ENCODE measurements at regions not wholly inside any gene's neighbourhood (a gene's known extent, or its start where the extent isn't known, plus 50 kb on each side); places are given as distances from the start of the nearest gene placed in this dataset.
"Not testable (repeated sequence)": the region's sequence is repeated elsewhere in the genome, so short reads cannot be mapped to it uniquely, and the experiment has no call there.

DNA sequence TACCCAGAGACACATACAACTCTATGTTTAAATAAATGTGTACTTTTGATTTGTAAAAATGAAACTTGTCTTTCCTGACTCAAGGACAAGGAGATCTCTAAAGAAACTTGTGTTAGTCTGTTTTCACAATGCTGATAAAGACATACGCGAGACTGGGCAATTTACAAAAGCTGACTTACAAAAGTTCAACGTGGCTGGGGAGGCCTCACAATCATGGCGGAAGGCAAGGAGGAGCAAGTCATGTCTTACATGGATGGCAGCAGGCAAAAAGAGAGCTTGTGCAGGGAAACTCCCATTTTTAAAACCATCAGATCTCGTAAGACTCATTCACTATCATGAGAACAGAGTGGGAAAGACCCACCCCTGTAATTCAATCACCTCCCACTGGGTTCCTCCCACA, 52.2 kb upstream of the PAPSS1 start:
- H3K9me3 ChIP-seq (ENCODE audit: control extremely low read depth in 1 of 5, control insufficient read depth in 4 of 5, insufficient read depth in 2 of 5, low read depth in 1 of 5, low read length in 4 of 5); H3K4me3 ChIP-seq (ENCODE audit: control insufficient read depth in 1 of 7, extremely low read depth in 1 of 7, insufficient read depth in 4 of 7, low read depth in 2 of 7, low read length in 6 of 7); H3K27ac ChIP-seq (ENCODE audit: insufficient read depth in 1 of 2, low read depth in 1 of 2, low read length in 2 of 2, poor library complexity in 1 of 2, severe bottlenecking in 2 of 2); H3K27me3 ChIP-seq (replicated peaks in 2 of 5; ENCODE audit: control insufficient read depth in 4 of 5, insufficient read depth in 5 of 5, low read length in 4 of 5); H3K36me3 ChIP-seq (ENCODE audit: control insufficient read depth in 4 of 4, insufficient read depth in 4 of 4, low read length in 3 of 4); H3K4me1 ChIP-seq (ENCODE audit: control extremely low read depth in 1 of 4, control insufficient read depth in 4 of 4, insufficient read depth in 4 of 4, low read length in 3 of 4); DNase-seq; POLR2A ChIA-PET: not testable (repeated sequence)
- CTCF ChIA-PET = interaction anchor here (1.7 kb wide), 1 partner anchor 13 kb away, joined by 3 read pairs; no protein-coding TSS in a partner anchor
- WGBS (ENCODE audit: insufficient coverage) = 92% methylated on average over 4 of the region's 5 CpGs

DNA sequence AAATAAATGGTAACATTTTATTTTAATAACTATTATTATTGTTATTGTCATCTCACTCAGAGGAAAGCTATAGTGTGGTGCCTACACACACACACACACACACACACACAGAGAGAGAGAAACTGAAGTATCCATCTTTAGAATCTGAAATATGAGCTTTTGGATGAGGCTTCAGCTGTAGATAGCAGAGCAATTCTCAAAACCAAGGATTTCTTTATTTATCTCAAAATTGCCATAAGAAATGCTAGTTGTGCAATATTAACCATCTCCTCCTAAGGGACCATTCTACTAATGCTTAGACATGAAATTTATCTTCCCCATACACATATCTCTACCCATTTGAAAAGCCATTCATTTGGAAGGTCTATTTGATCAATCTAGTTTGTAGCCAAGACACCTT, 50.1 kb upstream of the SGMS2 start:
- POLR2A ChIA-PET = no interaction called here
- Histone ChIP-seq H3K36me3 (ENCODE audit: control insufficient read depth in 4 of 4, insufficient read depth in 4 of 4, low read length in 3 of 4) (no peaks in the 10 kb centered on the region), H3K27me3 (replicated peaks in 2 of 5; ENCODE audit: control insufficient read depth in 4 of 5, insufficient read depth in 5 of 5, low read length in 4 of 5) (no peaks in the 10 kb centered on the region), H3K4me3 (ENCODE audit: control insufficient read depth in 1 of 7, extremely low read depth in 1 of 7, insufficient read depth in 4 of 7, low read depth in 2 of 7, low read length in 6 of 7) (no peak overlapping the region), H3K4me1 (ENCODE audit: control extremely low read depth in 1 of 4, control insufficient read depth in 4 of 4, insufficient read depth in 4 of 4, low read length in 3 of 4) (no peaks in the 10 kb centered on the region), H3K27ac (ENCODE audit: insufficient read depth in 1 of 2, low read depth in 1 of 2, low read length in 2 of 2, poor library complexity in 1 of 2, severe bottlenecking in 2 of 2) (no peak overlapping the region), H3K9me3 (ENCODE audit: control extremely low read depth in 1 of 5, control insufficient read depth in 4 of 5, insufficient read depth in 2 of 5, low read depth in 1 of 5, low read length in 4 of 5) (no peaks in the 10 kb centered on the region)
- DNase-seq = no peak
- CTCF ChIA-PET = interaction anchor here (0.9 kb wide), 1 partner anchor 245 kb away, joined by 3 read pairs; no protein-coding TSS in a partner anchor
